ENCODE measurements at regions not wholly inside any gene's neighbourhood (a gene's known extent, or its start where the extent isn't known, plus 50 kb on each side); places are given as distances from the start of the nearest gene placed in this dataset.

DNA sequence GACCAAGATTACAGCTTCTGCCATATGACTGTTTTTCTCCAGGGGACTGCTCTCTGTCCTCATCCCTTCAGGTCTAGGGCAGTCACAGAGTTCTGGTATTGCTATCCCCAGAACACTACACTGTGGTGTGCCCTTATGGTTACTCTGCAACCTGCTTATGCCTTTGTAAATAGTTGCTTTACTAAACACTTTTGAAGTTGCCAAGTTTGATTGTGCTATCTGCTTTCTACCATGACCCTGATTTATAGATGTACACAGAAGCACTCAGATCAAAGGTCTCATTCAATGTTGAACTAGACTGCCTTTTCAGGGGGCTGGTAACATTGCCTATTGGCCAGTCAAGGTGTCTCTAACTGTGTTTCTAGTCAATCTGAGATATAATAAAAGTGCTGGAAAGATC, 794.7 kb downstream of the DHX35 start:
- CTCF ChIA-PET (ENCODE audit: partially characterized antibody): no interaction called here
- no peaks in the 10 kb centered on the region for H3K4me1 Mint-ChIP-seq
- no peak overlapping the region for H3K4me3 Mint-ChIP-seq

DNA sequence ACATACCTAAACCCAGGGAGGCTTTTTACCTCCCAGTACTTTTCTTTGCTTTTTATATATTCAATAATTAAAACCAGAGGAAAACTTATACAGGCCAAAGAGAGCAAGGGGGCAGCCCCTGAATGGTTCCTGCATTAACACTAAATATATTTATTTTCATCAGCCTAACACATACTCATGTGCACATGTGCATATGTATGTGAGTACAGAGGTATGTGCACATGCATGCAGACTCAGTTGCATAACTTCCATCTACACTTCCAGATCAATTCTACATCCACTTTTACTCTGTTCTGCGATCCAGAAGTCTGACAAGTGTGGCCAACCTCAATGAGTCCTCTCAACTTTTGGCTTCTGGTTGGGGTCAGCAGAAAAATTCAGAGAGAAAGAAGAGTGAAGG, 794.2 kb downstream of the DHX35 start:
- intact Hi-C loops (cut with micrococcal nuclease): no loop called here
- Mint-ChIP-seq H3K9me3 (peaks cover 2 to 12% (median 5%) of the 10 kb centered on the region in 8 donors), H3K27me3 (peaks cover 0 to 2% of the 10 kb centered on the region in 2 donors), H3K4me3 (no peak overlapping the region), H3K4me1 (no peaks in the 10 kb centered on the region), H3K36me3 (no peaks in the 10 kb centered on the region), H3K27ac (no peak overlapping the region)
- Histone ChIP-seq H3K9me3 (ENCODE audit: control insufficient read depth in 1 of 2, low read length in 2 of 2) (no peaks in the 10 kb centered on the region), H3K27me3 (ENCODE audit: insufficient read depth, low read length) (no peaks in the 10 kb centered on the region), H3K36me3 (ENCODE audit: insufficient read depth, low read length) (no peaks in the 10 kb centered on the region), H3K4me1 (ENCODE audit: insufficient read depth, low read length) (no peaks in the 10 kb centered on the region), H3K4me3 (ENCODE audit: low read length in 2 of 2) (no peak overlapping the region), H3K27ac (ENCODE audit: low read depth, low read length) (no peak overlapping the region)
- ChIA-PET POLR2A (ENCODE audit: partially characterized antibody) (no interaction called here), CTCF (ENCODE audit: partially characterized antibody) (no interaction called here)
- DNase-seq: no peak

More for the DNA sequence above, 794.7 kb downstream of the DHX35 start:
- Histone ChIP-seq H3K27me3 (ENCODE audit: insufficient read depth, low read length) (no peaks in the 10 kb centered on the region), H3K9me3 (ENCODE audit: control insufficient read depth in 1 of 2, low read length in 2 of 2) (no peaks in the 10 kb centered on the region), H3K27ac (ENCODE audit: low read depth, low read length) (no peak overlapping the region), H3K4me3 (ENCODE audit: low read length in 2 of 2) (no peak overlapping the region), H3K36me3 (ENCODE audit: insufficient read depth, low read length) (no peaks in the 10 kb centered on the region), H3K4me1 (ENCODE audit: insufficient read depth, low read length) (no peaks in the 10 kb centered on the region)
- intact Hi-C loops (cut with micrococcal nuclease): no loop called here
- Mint-ChIP-seq H3K27ac (no peak overlapping the region), H3K9me3 (peaks cover 0 to 10% (median 3%) of the 10 kb centered on the region in 8 donors), H3K36me3 (no peaks in the 10 kb centered on the region), H3K27me3 (peaks cover 0 to 2% of the 10 kb centered on the region in 2 donors)
- no peak for DNase-seq
- POLR2A ChIA-PET (ENCODE audit: partially characterized antibody): no interaction called here

DNA sequence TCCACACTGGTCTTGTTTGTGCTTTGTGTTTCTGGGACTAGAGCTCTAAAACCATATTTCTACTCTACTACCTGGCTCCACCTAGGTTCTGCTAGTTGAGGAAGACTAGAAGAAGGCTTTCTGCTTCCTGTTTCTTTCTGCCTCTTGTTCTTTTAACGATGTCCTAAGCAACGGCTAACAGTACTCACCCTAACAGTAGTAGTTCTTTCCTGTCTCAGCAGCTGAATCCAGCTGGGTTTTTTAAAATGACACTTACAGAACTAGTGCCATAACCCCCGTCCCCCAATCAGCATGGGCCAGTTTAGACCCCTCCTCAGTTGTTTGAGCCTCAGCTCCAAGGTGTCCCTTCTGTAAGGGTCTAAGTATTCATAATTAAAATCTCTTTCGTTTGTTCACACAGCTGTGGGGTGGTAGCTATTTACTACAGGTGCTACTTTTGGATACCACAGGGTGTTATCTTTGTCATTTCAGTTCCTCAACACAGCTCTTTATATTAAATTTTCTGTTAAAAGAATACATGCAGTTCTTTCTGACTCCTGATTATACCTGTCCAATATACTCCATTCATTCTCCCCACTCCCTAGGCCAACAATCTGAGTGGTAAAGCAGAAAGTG, 790.2 kb downstream of the DHX35 start:
- no peaks in the 10 kb centered on the region for H3K4me1 ChIP-seq (ENCODE audit: insufficient read depth, low read length)
- no peaks in the 10 kb centered on the region for H3K4me1 Mint-ChIP-seq
- peaks cover 2 to 28% (median 13%) of the 10 kb centered on the region in 8 donors for H3K9me3 Mint-ChIP-seq
- H3K4me3 Mint-ChIP-seq: no peak overlapping the region
- H3K27ac ChIP-seq (ENCODE audit: low read depth, low read length): no peak overlapping the region
- no peaks in the 10 kb centered on the region for H3K27me3 Mint-ChIP-seq
- intact Hi-C loops (cut with micrococcal nuclease): no loop called here
- no peak overlapping the region for H3K4me3 ChIP-seq (ENCODE audit: low read length in 2 of 2)
- no peak for DNase-seq
- POLR2A ChIA-PET (ENCODE audit: partially characterized antibody): no interaction called here
- peaks cover 0 to 2% of the 10 kb centered on the region in 2 donors for H3K36me3 Mint-ChIP-seq
- H3K27me3 ChIP-seq (ENCODE audit: insufficient read depth, low read length): no peaks in the 10 kb centered on the region
- peaks cover 0 to 2% of the 10 kb centered on the region in 2 donors for H3K9me3 ChIP-seq (ENCODE audit: control insufficient read depth in 1 of 2, low read length in 2 of 2)
- H3K27ac Mint-ChIP-seq: no peak overlapping the region
- H3K36me3 ChIP-seq (ENCODE audit: insufficient read depth, low read length): no peaks in the 10 kb centered on the region
- CTCF ChIA-PET (ENCODE audit: partially characterized antibody): no interaction called here

GRCh38 chr20:39751557-39752137, 789.5 kb downstream of the DHX35 start:
- no peaks in the 10 kb centered on the region for H3K4me1 ChIP-seq (ENCODE audit: insufficient read depth, low read length)
- CTCF ChIA-PET (ENCODE audit: partially characterized antibody): no interaction called here
- Mint-ChIP-seq H3K9me3 (peaks cover 2 to 28% (median 13%) of the 10 kb centered on the region in 8 donors), H3K27ac (no peak overlapping the region), H3K4me1 (no peaks in the 10 kb centered on the region), H3K36me3 (peaks cover 0 to 2% of the 10 kb centered on the region in 2 donors), H3K27me3 (no peaks in the 10 kb centered on the region), H3K4me3 (no peak overlapping the region)
- H3K4me3 ChIP-seq (ENCODE audit: low read length in 2 of 2): no peak overlapping the region
- no peak overlapping the region for H3K27ac ChIP-seq (ENCODE audit: low read depth, low read length)
- peaks cover 0 to 2% of the 10 kb centered on the region in 2 donors for H3K9me3 ChIP-seq (ENCODE audit: control insufficient read depth in 1 of 2, low read length in 2 of 2)
- H3K27me3 ChIP-seq (ENCODE audit: insufficient read depth, low read length): no peaks in the 10 kb centered on the region
- intact Hi-C loops (cut with micrococcal nuclease): no loop called here
- POLR2A ChIA-PET (ENCODE audit: partially characterized antibody): no interaction called here
- no peak for DNase-seq
- no peaks in the 10 kb centered on the region for H3K36me3 ChIP-seq (ENCODE audit: insufficient read depth, low read length)

DNA sequence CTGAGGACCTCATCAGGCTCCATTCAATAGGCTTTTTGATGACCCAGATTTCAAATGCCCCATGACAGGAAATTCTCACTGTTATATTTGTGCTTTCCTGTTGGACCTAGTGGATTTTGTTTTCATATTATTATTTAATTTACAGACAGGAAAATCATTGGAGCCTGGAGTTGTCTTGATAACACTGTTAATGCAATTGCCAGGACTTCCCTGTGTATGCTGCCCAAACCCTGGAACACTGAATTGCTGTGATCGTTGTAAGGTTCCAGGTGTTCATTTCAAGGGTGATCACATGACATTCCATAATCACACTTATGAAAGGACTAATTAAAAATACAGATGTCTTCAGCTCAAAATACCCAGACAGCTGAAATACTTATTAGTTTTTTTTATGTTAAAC, 783.2 kb downstream of the DHX35 start:
- H3K4me3 Mint-ChIP-seq: no peak overlapping the region
- Histone ChIP-seq H3K27ac (ENCODE audit: low read depth, low read length) (no peak overlapping the region), H3K4me1 (ENCODE audit: insufficient read depth, low read length) (no peaks in the 10 kb centered on the region), H3K9me3 (ENCODE audit: control insufficient read depth in 1 of 2, low read length in 2 of 2) (peaks cover 0 to 2% of the 10 kb centered on the region in 2 donors), H3K4me3 (ENCODE audit: low read length in 2 of 2) (no peak overlapping the region), H3K36me3 (ENCODE audit: insufficient read depth, low read length) (no peaks in the 10 kb centered on the region), H3K27me3 (ENCODE audit: insufficient read depth, low read length) (no peaks in the 10 kb centered on the region)
- H3K9me3 Mint-ChIP-seq: peaks cover 0 to 19% (median 8%) of the 10 kb centered on the region in 8 donors
- intact Hi-C loops (cut with micrococcal nuclease): no loop called here
- peaks cover 0 to 3% of the 10 kb centered on the region in 2 donors for H3K36me3 Mint-ChIP-seq
- no peaks in the 10 kb centered on the region for H3K4me1 Mint-ChIP-seq
- no peaks in the 10 kb centered on the region for H3K27me3 Mint-ChIP-seq
- ChIA-PET CTCF (ENCODE audit: partially characterized antibody) (no interaction called here), POLR2A (ENCODE audit: partially characterized antibody) (no interaction called here)
- H3K27ac Mint-ChIP-seq: no peak overlapping the region
- no peak for DNase-seq

GRCh38 chr20:39738651-39739050, 776.5 kb downstream of the DHX35 start:
- H3K4me1 ChIP-seq (ENCODE audit: insufficient read depth, low read length): no peaks in the 10 kb centered on the region
- intact Hi-C loops (cut with micrococcal nuclease): no loop called here
- Mint-ChIP-seq H3K4me3 (no peak overlapping the region), H3K9me3 (peaks cover 0 to 7% (median 2%) of the 10 kb centered on the region in 8 donors), H3K36me3 (peaks cover 0 to 1% of the 10 kb centered on the region in 2 donors), H3K27me3 (no peaks in the 10 kb centered on the region), H3K27ac (no peak overlapping the region), H3K4me1 (no peaks in the 10 kb centered on the region)
- H3K27me3 ChIP-seq (ENCODE audit: insufficient read depth, low read length): no peaks in the 10 kb centered on the region
- H3K4me3 ChIP-seq (ENCODE audit: low read length in 2 of 2): no peak overlapping the region
- H3K36me3 ChIP-seq (ENCODE audit: insufficient read depth, low read length): no peaks in the 10 kb centered on the region
- no peak for DNase-seq
- ChIA-PET CTCF (ENCODE audit: partially characterized antibody) (no interaction called here), POLR2A (ENCODE audit: partially characterized antibody) (no interaction called here)
- no peaks in the 10 kb centered on the region for H3K9me3 ChIP-seq (ENCODE audit: control insufficient read depth in 1 of 2, low read length in 2 of 2)
- no peak overlapping the region for H3K27ac ChIP-seq (ENCODE audit: low read depth, low read length)

GRCh38 chr20:39736434-39737327, 774.5 kb downstream of the DHX35 start:
- no peak overlapping the region for H3K27ac ChIP-seq (ENCODE audit: low read depth, low read length)
- Mint-ChIP-seq H3K27me3 (no peaks in the 10 kb centered on the region), H3K27ac (no peak overlapping the region), H3K4me3 (no peak overlapping the region), H3K4me1 (no peaks in the 10 kb centered on the region), H3K9me3 (peaks cover 0 to 4% (median under 1%) of the 10 kb centered on the region in 8 donors), H3K36me3 (no peaks in the 10 kb centered on the region)
- CTCF ChIA-PET (ENCODE audit: partially characterized antibody): no interaction called here
- no peaks in the 10 kb centered on the region for H3K27me3 ChIP-seq (ENCODE audit: insufficient read depth, low read length)
- POLR2A ChIA-PET (ENCODE audit: partially characterized antibody): no interaction called here
- no peaks in the 10 kb centered on the region for H3K9me3 ChIP-seq (ENCODE audit: control insufficient read depth in 1 of 2, low read length in 2 of 2)
- intact Hi-C loops (cut with micrococcal nuclease): no loop called here
- no peaks in the 10 kb centered on the region for H3K36me3 ChIP-seq (ENCODE audit: insufficient read depth, low read length)
- H3K4me1 ChIP-seq (ENCODE audit: insufficient read depth, low read length): no peaks in the 10 kb centered on the region
- H3K4me3 ChIP-seq (ENCODE audit: low read length in 2 of 2): no peak overlapping the region
- DNase-seq: no peak
